ENCODE measurements at regions not wholly inside any gene's neighbourhood (a gene's known extent, or its start where the extent isn't known, plus 50 kb on each side); places are given as distances from the start of the nearest gene placed in this dataset.

DNA sequence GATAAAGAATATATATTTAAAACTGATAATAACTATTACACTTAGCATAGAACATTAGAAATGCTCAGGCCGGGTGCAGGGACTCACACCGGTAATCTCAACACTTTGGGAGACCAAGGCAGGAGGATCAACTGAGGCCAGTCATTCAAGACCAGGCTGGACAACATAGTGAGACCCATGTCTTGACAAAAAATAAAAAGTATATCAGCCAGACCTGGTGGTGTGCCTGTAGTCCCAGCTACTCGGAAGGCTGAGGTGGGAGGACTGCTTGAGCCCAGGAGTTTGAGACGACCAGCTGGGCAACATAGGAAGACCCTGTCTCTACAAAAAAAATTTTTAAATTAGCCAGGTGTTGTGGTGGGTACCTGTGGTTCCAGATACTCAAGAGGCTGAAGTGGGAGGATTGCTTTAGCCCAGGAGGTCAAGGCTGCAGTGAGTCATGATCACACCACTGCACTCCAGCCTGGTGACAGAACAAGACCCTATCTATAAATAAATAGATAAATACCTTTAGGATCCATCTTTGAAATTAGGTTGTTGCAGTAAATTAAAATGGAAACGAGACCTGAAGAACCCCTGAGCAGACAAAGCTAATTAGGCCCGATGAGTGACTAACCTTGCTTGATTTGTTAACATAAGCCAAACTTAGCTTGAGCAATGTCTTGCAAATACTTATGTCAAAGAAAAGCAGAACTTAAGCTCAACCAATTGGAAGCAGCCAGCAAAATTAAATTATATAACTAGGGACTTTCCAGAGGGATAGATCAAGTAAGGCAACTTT is 75.8 kb upstream of the E2F3 start:
- Mint-ChIP-seq H3K9me3 (peaks cover 4% of the 10 kb centered on the region), H3K27me3 (ENCODE audit: low read depth) (peaks cover 31% of the 10 kb centered on the region), H3K36me3 (ENCODE audit: low read depth) (no peaks in the 10 kb centered on the region), H3K4me1 (ENCODE audit: low read depth) (peaks cover 5% of the 10 kb centered on the region), H3K27ac (no peak overlapping the region), H3K4me3 (no peak overlapping the region)

DNA sequence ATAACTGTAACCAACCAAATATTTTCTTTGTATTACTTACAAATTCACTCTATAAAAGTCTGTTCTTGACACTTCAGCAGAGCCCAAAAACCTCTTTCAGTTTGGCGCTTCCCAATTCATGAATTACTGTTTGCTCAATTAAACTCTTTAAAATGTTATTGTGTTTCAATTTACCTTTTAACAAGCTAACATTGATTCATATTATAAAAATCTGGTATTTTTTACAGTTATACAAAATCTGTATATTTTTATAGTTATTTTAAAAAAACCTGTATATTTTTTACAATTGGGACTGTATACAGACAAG is 75.3 kb upstream of the E2F3 start:
- no peaks in the 10 kb centered on the region for H3K36me3 Mint-ChIP-seq (ENCODE audit: low read depth)
- peaks cover 28% of the 10 kb centered on the region for H3K27me3 Mint-ChIP-seq (ENCODE audit: low read depth)
- H3K27ac Mint-ChIP-seq, result no peak overlapping the region
- no peak overlapping the region for H3K4me3 Mint-ChIP-seq
- no peaks in the 10 kb centered on the region for H3K9me3 Mint-ChIP-seq
- H3K4me1 Mint-ChIP-seq (ENCODE audit: low read depth), result peaks cover 5% of the 10 kb centered on the region

DNA sequence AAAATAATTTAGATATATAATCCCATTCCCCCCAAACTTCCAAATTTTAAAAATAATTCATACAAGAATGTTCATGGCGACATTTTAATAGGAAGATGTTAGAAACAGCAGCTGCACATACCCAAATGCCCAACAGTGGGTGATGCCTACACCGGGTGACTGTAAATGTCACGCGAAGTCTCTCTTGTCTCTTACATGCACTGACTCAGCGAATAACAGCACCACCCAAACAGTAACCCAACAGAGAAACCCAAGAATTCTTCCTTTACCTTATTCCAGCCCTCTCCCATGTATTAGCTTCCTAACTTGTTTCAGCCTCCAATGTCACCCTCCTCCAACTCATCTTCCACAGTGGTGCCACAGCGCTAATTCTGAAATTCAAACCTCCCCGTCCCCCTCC is 74.5 kb upstream of the E2F3 start:
- peaks cover 31% of the 10 kb centered on the region for H3K27me3 Mint-ChIP-seq (ENCODE audit: low read depth)
- H3K27ac Mint-ChIP-seq, result no peak overlapping the region
- H3K4me1 Mint-ChIP-seq (ENCODE audit: low read depth), result peaks cover 8% of the 10 kb centered on the region
- H3K36me3 Mint-ChIP-seq (ENCODE audit: low read depth), result peaks cover under 1% of the 10 kb centered on the region
- H3K4me3 Mint-ChIP-seq, result no peak overlapping the region
- H3K9me3 Mint-ChIP-seq, result no peaks in the 10 kb centered on the region

DNA sequence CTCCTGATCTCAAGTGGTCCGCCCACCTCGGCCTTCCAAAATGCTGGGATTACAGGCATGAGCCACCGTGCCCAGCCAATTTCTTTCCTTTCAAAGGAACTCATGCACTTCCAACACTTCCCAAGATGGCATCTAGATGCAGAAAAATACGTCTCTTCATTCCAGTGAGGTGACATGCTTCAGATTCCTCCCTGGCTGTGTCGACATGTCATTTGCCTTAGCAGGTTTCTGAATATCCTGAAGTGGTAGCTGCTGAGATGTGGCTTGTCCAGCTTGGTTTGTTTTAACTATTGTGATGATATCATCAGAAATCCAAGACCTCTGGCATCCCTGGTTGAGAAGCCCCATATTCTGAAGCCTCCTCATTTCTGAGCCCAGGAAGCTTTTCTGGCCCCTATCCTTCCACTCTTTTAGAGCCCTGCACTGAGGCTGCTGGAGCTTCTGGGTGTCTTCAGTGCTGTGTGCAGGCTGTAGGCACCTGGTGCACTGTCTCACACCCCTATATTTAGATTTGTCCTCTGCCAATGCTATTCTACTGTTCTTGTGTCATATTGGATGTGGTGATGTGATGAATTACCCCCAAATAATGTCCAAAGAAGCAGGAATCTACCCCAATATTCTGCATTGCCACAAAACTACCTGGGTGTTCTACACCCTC is 73.3 kb upstream of the E2F3 start:
- Mint-ChIP-seq H3K36me3 (ENCODE audit: low read depth) (peaks cover 4% of the 10 kb centered on the region), H3K4me3 (no peak overlapping the region), H3K4me1 (ENCODE audit: low read depth) (peaks cover 8% of the 10 kb centered on the region), H3K9me3 (no peaks in the 10 kb centered on the region), H3K27ac (no peak overlapping the region), H3K27me3 (ENCODE audit: low read depth) (peaks cover 31% of the 10 kb centered on the region)

DNA sequence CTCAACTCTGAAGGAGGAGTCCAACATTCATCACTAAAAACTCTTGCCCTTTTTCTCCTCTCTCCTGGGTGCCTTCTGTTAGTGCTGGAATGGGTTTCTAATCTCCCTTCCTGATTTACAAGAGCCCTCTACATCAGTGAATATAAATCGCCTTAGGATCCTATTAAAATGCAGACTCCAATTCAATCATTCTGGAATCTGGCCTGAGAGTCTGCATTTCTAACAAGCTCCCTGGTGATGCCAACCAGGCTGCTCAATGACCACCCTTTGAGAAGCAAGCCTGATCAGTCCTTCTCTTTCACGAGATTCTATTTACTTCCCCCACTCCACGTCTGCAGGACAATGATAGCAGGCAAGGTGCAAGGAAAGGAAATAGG is 72.8 kb upstream of the E2F3 start:
- peaks cover 8% of the 10 kb centered on the region for H3K4me1 Mint-ChIP-seq (ENCODE audit: low read depth)
- H3K36me3 Mint-ChIP-seq (ENCODE audit: low read depth), result peaks cover 4% of the 10 kb centered on the region
- H3K9me3 Mint-ChIP-seq, result peaks cover under 1% of the 10 kb centered on the region
- no peak overlapping the region for H3K4me3 Mint-ChIP-seq
- peaks cover 31% of the 10 kb centered on the region for H3K27me3 Mint-ChIP-seq (ENCODE audit: low read depth)
- no peak overlapping the region for H3K27ac Mint-ChIP-seq

DNA sequence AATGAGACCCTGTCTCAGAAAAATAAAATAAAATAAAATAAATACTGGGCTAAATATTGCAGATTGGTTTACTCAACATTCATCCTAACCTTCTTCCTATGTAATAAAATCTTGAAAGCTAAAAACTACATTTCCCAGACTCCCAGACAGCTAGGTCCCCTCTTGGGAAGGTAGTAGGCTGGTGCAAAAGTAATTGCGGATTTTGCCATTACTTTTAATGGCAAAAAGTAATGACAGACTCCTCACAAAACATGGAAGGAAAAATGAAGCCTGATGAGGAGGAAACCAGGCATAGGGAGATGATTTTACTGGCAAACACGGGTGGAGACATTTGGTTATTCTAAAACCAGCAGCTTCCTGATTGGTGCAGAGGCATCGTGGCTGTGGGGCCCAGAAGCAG is 70.6 kb upstream of the E2F3 start:
- H3K9me3 Mint-ChIP-seq, result peaks cover 13% of the 10 kb centered on the region
- H3K27ac Mint-ChIP-seq, result no peak overlapping the region
- peaks cover 11% of the 10 kb centered on the region for H3K36me3 Mint-ChIP-seq (ENCODE audit: low read depth)
- peaks cover 19% of the 10 kb centered on the region for H3K4me1 Mint-ChIP-seq (ENCODE audit: low read depth)
- H3K4me3 Mint-ChIP-seq, result no peak overlapping the region
- H3K27me3 Mint-ChIP-seq (ENCODE audit: low read depth), result peaks cover 36% of the 10 kb centered on the region

DNA sequence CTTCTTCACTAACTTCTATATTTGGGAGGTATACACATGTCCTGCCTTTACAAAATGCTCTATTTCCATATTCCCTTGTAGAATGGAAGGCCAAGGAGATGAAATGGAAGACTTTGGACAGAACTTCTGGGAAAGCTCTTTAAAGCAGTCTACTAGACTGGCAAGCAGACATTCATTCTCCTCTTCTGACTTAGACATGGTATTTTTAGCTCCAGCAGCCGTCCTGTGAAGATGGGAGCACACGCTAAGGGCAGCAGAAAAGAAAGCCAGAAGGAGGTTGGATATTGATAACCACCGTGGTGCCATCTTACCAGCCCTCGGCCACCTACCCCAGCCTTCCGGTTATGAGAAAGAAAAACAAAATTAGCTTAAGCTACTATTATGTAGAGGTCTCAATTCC is 70.1 kb upstream of the E2F3 start:
- Mint-ChIP-seq H3K36me3 (ENCODE audit: low read depth) (peaks cover 11% of the 10 kb centered on the region), H3K4me1 (ENCODE audit: low read depth) (peaks cover 23% of the 10 kb centered on the region), H3K9me3 (peaks cover 13% of the 10 kb centered on the region), H3K4me3 (no peak overlapping the region), H3K27ac (no peak overlapping the region), H3K27me3 (ENCODE audit: low read depth) (peaks cover 36% of the 10 kb centered on the region)

DNA sequence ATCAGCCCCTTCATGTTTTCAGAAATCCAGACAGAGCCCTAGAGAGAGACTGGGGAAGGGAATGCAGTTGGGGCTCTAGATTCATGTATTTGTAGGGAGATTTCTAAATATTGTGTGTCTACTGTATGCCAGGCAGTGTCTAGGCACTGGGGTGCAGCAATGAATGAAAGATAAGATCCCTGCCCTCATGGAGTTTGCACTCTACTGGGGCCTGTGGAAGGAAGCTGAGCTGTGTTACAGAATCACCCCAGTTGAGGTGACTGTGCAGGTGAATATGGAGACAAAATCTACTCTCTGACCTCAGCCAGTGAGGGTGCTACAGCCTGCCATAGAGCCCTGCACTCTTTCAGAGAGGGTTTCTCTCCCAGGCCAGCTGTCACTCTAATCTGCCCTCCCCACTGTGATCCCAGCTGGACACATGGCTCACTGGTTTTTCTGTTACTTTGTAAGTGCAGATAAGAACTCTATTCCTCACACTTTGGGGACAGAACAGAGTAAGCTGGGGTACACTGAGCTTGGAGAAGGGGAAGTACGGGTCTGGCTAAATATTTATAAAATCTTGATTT is 69.2 kb upstream of the E2F3 start:
- Mint-ChIP-seq H3K27ac (no peak overlapping the region), H3K9me3 (peaks cover 13% of the 10 kb centered on the region), H3K4me1 (ENCODE audit: low read depth) (peaks cover 28% of the 10 kb centered on the region), H3K36me3 (ENCODE audit: low read depth) (peaks cover 11% of the 10 kb centered on the region), H3K4me3 (no peak overlapping the region), H3K27me3 (ENCODE audit: low read depth) (peaks cover 30% of the 10 kb centered on the region)

DNA sequence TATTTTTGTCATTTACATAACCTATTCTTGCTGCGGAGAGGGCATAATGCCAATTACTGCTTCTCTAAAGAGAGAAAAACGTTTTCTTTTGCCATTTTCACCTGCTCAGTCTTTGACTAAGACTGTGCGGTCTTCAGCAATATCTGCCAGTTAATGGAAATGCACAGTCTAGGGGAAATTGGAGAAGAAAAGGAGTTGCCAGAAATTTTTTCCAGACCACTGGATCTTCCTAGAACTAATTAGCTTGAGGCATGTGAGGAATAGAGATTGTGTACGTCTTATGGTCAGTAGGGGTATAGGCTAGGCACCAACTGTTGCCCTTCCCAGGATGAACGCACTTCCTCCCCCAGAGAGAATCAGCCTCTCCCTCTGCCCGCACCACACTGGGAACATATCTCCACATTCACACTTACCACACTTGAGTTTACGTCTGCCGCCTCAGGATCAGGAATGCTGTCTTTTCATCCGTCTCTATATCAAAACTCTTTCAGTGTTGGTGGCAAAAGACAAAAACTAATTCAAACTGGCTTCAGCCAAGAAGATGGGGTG is 67.9 kb upstream of the E2F3 start:
- H3K27me3 Mint-ChIP-seq (ENCODE audit: low read depth), result peaks cover 21% of the 10 kb centered on the region
- H3K4me3 Mint-ChIP-seq, result no peak overlapping the region
- H3K9me3 Mint-ChIP-seq, result peaks cover 13% of the 10 kb centered on the region
- H3K4me1 Mint-ChIP-seq (ENCODE audit: low read depth), result peaks cover 28% of the 10 kb centered on the region
- no peak overlapping the region for H3K27ac Mint-ChIP-seq
- peaks cover 11% of the 10 kb centered on the region for H3K36me3 Mint-ChIP-seq (ENCODE audit: low read depth)

DNA sequence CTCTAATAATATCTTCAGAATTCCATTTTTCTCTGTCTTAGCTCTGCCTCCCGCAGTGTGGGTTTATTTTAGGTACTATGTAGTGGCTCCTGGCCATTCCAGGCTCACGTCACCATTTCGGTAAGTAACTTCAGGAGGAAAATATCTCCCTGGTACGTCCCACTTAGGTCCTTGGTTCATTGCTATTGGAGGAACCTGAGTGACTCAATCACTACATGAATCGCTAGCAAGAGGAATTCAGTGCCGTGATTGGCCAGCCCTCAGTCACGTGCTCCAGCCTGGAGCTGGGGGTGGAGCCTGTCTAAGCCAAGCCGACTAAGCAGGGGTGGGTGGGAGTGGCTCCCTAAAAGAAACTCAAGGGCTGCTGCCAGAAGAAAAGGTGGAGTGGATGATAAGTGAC is 67.3 kb upstream of the E2F3 start:
- peaks cover 11% of the 10 kb centered on the region for H3K36me3 Mint-ChIP-seq (ENCODE audit: low read depth)
- no peak overlapping the region for H3K4me3 Mint-ChIP-seq
- peaks cover 13% of the 10 kb centered on the region for H3K9me3 Mint-ChIP-seq
- H3K27me3 Mint-ChIP-seq (ENCODE audit: low read depth), result peaks cover 15% of the 10 kb centered on the region
- peaks cover 28% of the 10 kb centered on the region for H3K4me1 Mint-ChIP-seq (ENCODE audit: low read depth)
- no peak overlapping the region for H3K27ac Mint-ChIP-seq

DNA sequence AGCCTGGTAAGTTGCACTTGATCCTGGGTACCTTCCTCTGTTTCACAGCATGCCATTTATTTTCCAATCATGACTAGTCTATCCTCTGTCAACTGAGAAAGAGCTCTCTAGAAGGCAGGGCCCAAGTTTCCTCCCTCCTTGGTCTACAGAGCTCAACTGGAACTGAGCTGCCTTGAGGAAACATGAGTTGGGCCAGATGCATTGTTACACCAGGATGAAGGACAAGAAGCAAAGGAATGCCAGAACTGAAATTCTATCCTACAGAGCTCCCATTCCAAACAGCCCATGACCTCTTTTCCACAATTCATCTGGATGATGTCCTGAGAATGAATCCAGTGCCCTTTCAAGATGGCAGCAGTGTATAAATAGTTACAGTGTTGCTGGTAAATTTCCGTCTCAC is 66.7 kb upstream of the E2F3 start:
- H3K4me3 Mint-ChIP-seq, result no peak overlapping the region
- peaks cover 11% of the 10 kb centered on the region for H3K36me3 Mint-ChIP-seq (ENCODE audit: low read depth)

DNA sequence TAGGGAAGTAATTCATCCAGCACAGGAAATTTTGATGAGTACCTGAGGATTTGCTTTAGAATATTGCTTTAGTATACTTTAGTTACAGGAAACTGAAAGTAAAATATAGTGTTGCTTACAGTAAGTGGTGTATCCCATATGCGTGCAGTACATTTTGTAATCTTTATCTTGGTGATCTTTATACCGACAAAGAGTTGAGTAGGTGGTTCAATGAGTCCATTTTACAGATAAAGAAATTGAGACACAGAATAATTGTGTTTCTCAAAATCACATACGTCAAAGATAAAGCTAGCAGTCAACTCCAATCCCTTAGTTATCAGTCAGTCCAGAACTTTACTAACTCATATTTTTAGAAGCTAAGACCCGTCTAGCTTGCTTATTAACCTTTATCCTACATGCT is 65.8 kb upstream of the E2F3 start:
- H3K4me1 Mint-ChIP-seq (ENCODE audit: low read depth), result peaks cover 31% of the 10 kb centered on the region
- peak overlapping the region; percentile 93 for H3K27ac Mint-ChIP-seq
- peaks cover 8% of the 10 kb centered on the region for H3K27me3 Mint-ChIP-seq (ENCODE audit: low read depth)
- peaks cover 11% of the 10 kb centered on the region for H3K36me3 Mint-ChIP-seq (ENCODE audit: low read depth)
- H3K9me3 Mint-ChIP-seq, result peaks cover 16% of the 10 kb centered on the region
- H3K4me3 Mint-ChIP-seq, result peak overlapping the region; percentile 78

More for the DNA sequence above, 66.7 kb upstream of the E2F3 start:
- H3K4me1 Mint-ChIP-seq (ENCODE audit: low read depth), result peaks cover 31% of the 10 kb centered on the region
- peak overlapping the region; percentile 46 for H3K27ac Mint-ChIP-seq
- peaks cover 16% of the 10 kb centered on the region for H3K9me3 Mint-ChIP-seq
- peaks cover 12% of the 10 kb centered on the region for H3K27me3 Mint-ChIP-seq (ENCODE audit: low read depth)

DNA sequence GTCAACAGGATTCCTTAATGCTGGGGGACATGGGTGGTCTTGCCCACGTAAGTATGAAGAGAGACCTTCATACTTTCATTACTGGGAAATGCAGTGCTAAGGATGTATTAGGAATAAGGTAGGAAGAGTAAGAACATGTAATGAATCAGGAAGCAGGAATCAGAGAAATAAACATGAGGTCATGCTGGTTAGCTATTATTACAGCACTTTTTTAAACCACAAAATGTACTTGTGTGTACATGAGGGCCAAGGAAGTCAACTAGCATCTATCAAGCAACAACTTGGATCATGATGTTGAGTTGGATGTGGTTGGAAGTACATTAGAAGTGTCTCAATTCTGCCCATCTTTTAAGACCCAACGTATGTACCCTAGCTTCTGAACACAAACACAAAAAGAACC is 63.5 kb upstream of the E2F3 start:
- peaks cover 7% of the 10 kb centered on the region for H3K36me3 Mint-ChIP-seq (ENCODE audit: low read depth)
- no peak overlapping the region for H3K4me3 Mint-ChIP-seq
- peaks cover 5% of the 10 kb centered on the region for H3K27me3 Mint-ChIP-seq (ENCODE audit: low read depth)
- H3K9me3 Mint-ChIP-seq, result peaks cover 16% of the 10 kb centered on the region
- peaks cover 33% of the 10 kb centered on the region for H3K4me1 Mint-ChIP-seq (ENCODE audit: low read depth)
- H3K27ac Mint-ChIP-seq, result no peak overlapping the region

DNA sequence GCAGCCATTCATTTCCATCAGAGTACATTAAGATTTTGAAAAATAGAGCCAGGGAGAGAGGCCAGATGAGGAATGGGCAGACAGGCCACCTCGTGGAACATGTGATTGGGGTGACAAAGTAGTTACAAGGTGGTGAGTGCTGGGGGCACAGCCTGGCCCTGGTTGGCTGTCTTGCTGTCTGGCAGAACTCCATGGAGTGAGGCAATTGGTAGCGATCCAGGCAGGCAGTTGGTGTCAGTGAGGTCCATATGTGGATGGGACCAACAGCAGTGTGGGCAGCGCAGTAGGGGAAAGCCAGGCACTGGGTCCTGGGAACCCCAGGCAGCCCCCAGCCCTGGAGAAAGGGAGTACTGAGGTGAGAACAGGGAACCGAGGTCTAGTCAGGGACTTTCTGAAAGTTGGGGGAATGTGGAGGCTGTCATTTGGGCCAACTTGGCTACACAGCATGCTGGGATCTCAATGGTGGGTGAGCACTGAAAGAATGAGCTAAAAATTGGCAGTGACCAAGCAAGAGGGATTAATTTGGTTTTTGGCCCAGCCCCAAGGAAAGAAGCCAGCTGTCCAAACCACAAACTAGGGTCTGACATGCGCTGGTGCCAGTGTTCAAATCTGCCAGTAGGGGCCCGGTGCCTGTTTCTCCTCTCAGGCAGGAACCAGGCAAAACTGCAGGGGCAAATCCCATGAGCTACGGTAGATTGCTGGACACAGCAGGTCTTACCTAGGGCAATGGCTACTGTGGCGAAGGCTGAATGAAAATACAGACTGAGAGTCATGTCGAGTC is 61.4 kb upstream of the E2F3 start:
- Mint-ChIP-seq H3K9me3 (peaks cover 7% of the 10 kb centered on the region), H3K27ac (no peak overlapping the region), H3K4me1 (ENCODE audit: low read depth) (peaks cover 36% of the 10 kb centered on the region)

More for the DNA sequence above, 61.4 kb upstream of the E2F3 start:
- peaks cover 7% of the 10 kb centered on the region for H3K27me3 Mint-ChIP-seq (ENCODE audit: low read depth)
- H3K36me3 Mint-ChIP-seq (ENCODE audit: low read depth), result peaks cover 6% of the 10 kb centered on the region
- H3K4me3 Mint-ChIP-seq, result no peak overlapping the region

Measured in T-helper 1 cell treated with Interleukin-12 subunit alpha and Interleukin-12 subunit beta and Interleukin-4 antibody, amounts not matched to agents 30 μg/mL and 1 μg/mL, for 36 hours (primary cell).